OCI-LY1 (cell line): ENCODE measurements at regions not wholly inside any gene's neighbourhood (a gene's known extent, or its start where the extent isn't known, plus 50 kb on each side); places are given as distances from the start of the nearest gene placed in this dataset.

ENCODE experiments used
- H2AFZ ChIP-seq: fragments of 200-600 bp; sonication (generic), shearing (Covaris generic); 2 replicates; pipeline ENCODE4 v1.6.0; 2014; ENCODE audit warnings: antibody characterized with exemption, mild to moderate bottlenecking, low read length
- H3F3A ChIP-seq: fragments of 200-600 bp; sonication (generic), shearing (Covaris generic); 2 replicates; pipeline ENCODE4 v1.6.0; 2014; ENCODE audit warnings: mild to moderate bottlenecking, antibody characterized with exemption, low read length, moderate library complexity; ENCODE audit not compliant: insufficient read depth
- H3K27ac ChIP-seq: fragments of 200-600 bp; sonication (generic); 2 replicates; pipeline ENCODE4 v1.5.1; 2014; ENCODE audit warnings: low read length, mixed run types, mild to moderate bottlenecking, low read depth; ENCODE audit not compliant: poor library complexity, severe bottlenecking
- H3K27me3 ChIP-seq: fragments of 200-600 bp; sonication (generic); 2 replicates; pipeline ENCODE4 v1.6.0; 2014; ENCODE audit warnings: antibody characterized with exemption, mild to moderate bottlenecking, low read length, moderate library complexity; ENCODE audit not compliant: insufficient read depth
- H3K36me3 ChIP-seq: fragments of 200-600 bp; sonication (generic); 2 replicates; pipeline ENCODE4 v1.6.1; 2014; ENCODE audit warnings: mild to moderate bottlenecking, antibody characterized with exemption, low read length, moderate library complexity, mixed read lengths; ENCODE audit not compliant: insufficient read depth
- H3K4me1 ChIP-seq: fragments of 200-600 bp; sonication (generic); 2 replicates; pipeline ENCODE4 v1.5.1; 2014; ENCODE audit warnings: mild to moderate bottlenecking, low read length, moderate library complexity; ENCODE audit not compliant: insufficient read depth, severe bottlenecking
- H3K4me2 ChIP-seq: fragments of 200-600 bp; sonication (generic), shearing (Covaris generic); 2 replicates; pipeline ENCODE4 v1.6.1; 2014; ENCODE audit warnings: low read length
- H3K4me3 ChIP-seq: fragments of 200-600 bp; sonication (generic); 2 replicates; pipeline ENCODE4 v1.5.1; 2014; ENCODE audit warnings: low read length, low read depth, mild to moderate bottlenecking, mixed read lengths; ENCODE audit not compliant: poor library complexity, severe bottlenecking
- H3K79me2 ChIP-seq: fragments of 200-600 bp; shearing (Covaris generic); 2 replicates; pipeline ENCODE4 v1.6.1; 2016; ENCODE audit warnings: mixed run types, low read length, mixed read lengths; ENCODE audit not compliant: insufficient read depth
- H3K9ac ChIP-seq: fragments of 200-600 bp; sonication (generic), shearing (Covaris generic); 2 replicates; pipeline ENCODE4 v1.6.1; 2014; ENCODE audit warnings: mild to moderate bottlenecking, low read length, mixed read lengths
- H3K9me2 ChIP-seq: fragments of 200-600 bp; sonication (generic), shearing (Covaris generic); 2 replicates; pipeline ENCODE4 v1.6.1; 2014; ENCODE audit warnings: low read depth, mild to moderate bottlenecking, low read length, mixed read lengths
- H3K9me3 ChIP-seq: fragments of 200-600 bp; shearing (Covaris generic); 2 replicates; pipeline ENCODE4 v1.6.1; 2014; ENCODE audit warnings: low read length, mixed read lengths
- H4K20me1 ChIP-seq: fragments of 200-600 bp; sonication (generic), shearing (Covaris generic); 2 replicates; pipeline ENCODE4 v1.6.0; 2016; ENCODE audit warnings: mild to moderate bottlenecking, low read length; ENCODE audit not compliant: insufficient read depth
- CTCF ChIP-seq: fragments of 200-600 bp; sonication (generic), shearing (Covaris generic); IDR thresholded peaks from 2 replicates; pipeline ENCODE4 v1.5.1; 2017; ENCODE audit warnings: mild to moderate bottlenecking, antibody characterized with exemption, low read length, moderate library complexity, mixed read lengths
- EZH2 ChIP-seq: fragments of 200-600 bp; sonication (generic), shearing (Covaris generic); IDR thresholded peaks from 2 replicates; pipeline ENCODE4 v1.8.0; 2017; ENCODE audit warnings: borderline replicate concordance, mixed run types, mild to moderate bottlenecking, antibody characterized with exemption, low read length, moderate library complexity, mixed read lengths

DNA sequence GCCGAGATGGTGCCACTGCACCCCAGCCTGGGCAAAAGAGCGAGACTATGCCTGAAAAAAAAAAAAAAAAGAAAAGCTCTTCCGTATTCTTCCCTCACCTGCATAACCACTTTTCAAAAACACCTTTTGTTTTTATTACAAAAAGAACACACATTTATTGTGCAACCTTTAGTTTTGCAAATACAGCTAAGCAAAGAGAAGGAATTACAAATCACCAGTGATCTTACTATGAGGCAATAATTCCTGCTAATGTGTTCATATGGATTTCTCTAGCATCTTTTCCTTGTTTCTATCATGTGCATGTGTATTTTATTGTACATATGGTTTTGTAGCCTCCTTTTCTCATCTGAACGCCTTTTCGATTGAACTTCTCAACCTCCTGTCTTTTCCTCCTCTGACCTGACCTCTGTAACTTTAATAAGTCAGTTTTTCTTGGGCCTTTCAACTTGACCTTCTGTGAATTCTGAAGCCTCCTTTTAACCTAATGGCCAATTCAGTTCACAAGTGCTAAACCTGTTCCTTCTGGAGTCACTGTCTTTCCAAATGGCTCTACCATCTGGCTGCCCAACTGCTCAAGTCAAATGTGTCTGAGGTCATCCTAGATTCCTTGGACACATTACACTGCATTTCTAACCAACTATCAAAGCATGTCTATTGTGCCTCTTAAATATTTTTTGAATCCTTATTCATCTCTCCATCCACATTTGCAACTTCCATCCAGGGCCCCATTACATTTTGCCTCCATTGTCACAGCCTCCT, 59.1 kb upstream of the DAPL1 start:
- H3K9ac ChIP-seq: no peak overlapping the region
- no peaks in the 10 kb centered on the region for H3K9me3 ChIP-seq
- H3F3A ChIP-seq: no peaks in the 10 kb centered on the region
- no peak overlapping the region for H3K4me2 ChIP-seq
- no peaks in the 10 kb centered on the region for H3K4me1 ChIP-seq
- H3K79me2 ChIP-seq: no peaks in the 10 kb centered on the region
- H3K27ac ChIP-seq: no peak overlapping the region
- H3K36me3 ChIP-seq: no peaks in the 10 kb centered on the region
- H4K20me1 ChIP-seq: no peaks in the 10 kb centered on the region
- no peaks in the 10 kb centered on the region for H3K9me2 ChIP-seq
- no peaks in the 10 kb centered on the region for H3K27me3 ChIP-seq
- no peak overlapping the region for H3K4me3 ChIP-seq
- H2AFZ ChIP-seq: no peak overlapping the region
- no peak for TF ChIP-seq CTCF
- no peak for TF ChIP-seq EZH2

DNA sequence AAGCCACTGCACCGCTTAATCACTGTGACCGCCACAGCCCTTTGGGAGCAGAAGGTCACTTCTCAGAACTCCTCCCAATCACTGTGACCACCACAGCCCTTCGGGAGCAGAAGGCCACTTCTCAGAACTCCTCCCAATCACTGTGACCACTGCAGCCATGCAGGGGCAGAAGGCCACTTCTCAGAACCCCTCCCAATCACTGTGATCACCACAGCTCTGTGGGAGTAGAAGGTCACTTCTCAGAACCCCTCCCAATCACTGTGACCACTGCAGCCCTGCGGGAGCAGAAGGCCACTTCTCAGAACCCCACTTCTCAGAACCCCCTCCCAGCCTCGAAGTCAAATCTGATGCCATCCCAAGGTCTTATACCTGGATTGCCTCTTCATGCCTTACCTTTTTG, 56.8 kb upstream of the DAPL1 start:
- Histone ChIP-seq H3K4me2 (no peak overlapping the region), H4K20me1 (no peaks in the 10 kb centered on the region), H3K4me1 (no peaks in the 10 kb centered on the region), H3F3A (no peaks in the 10 kb centered on the region), H3K9ac (no peak overlapping the region), H2AFZ (no peak overlapping the region), H3K27me3 (no peaks in the 10 kb centered on the region), H3K9me2 (no peaks in the 10 kb centered on the region), H3K79me2 (no peaks in the 10 kb centered on the region), H3K36me3 (no peaks in the 10 kb centered on the region), H3K9me3 (no peaks in the 10 kb centered on the region), H3K4me3 (no peak overlapping the region), H3K27ac (no peak overlapping the region)
- no peak for TF ChIP-seq CTCF
- no peak for TF ChIP-seq EZH2

GRCh38 chr2:158740127-158740526, 55.0 kb upstream of the DAPL1 start:
- Histone ChIP-seq H3K27me3 (no peaks in the 10 kb centered on the region), H3K4me2 (no peak overlapping the region), H3K9me3 (no peaks in the 10 kb centered on the region), H3K36me3 (no peaks in the 10 kb centered on the region), H3K4me1 (no peaks in the 10 kb centered on the region), H3K27ac (no peak overlapping the region), H4K20me1 (no peaks in the 10 kb centered on the region), H2AFZ (no peak overlapping the region), H3K79me2 (no peaks in the 10 kb centered on the region), H3F3A (no peaks in the 10 kb centered on the region), H3K4me3 (no peak overlapping the region), H3K9ac (no peak overlapping the region), H3K9me2 (no peaks in the 10 kb centered on the region)
- no peak for TF ChIP-seq CTCF
- TF ChIP-seq EZH2: no peak
